ENCODE measurements at regions not wholly inside any gene's neighbourhood (a gene's known extent, or its start where the extent isn't known, plus 50 kb on each side); places are given as distances from the start of the nearest gene placed in this dataset.
A peak's percentile ranks its signal among the peaks of the same experiment; 100 is the strongest.
"Not testable (repeated sequence)": the region's sequence is repeated elsewhere in the genome, so short reads cannot be mapped to it uniquely, and the experiment has no call there.

DNA sequence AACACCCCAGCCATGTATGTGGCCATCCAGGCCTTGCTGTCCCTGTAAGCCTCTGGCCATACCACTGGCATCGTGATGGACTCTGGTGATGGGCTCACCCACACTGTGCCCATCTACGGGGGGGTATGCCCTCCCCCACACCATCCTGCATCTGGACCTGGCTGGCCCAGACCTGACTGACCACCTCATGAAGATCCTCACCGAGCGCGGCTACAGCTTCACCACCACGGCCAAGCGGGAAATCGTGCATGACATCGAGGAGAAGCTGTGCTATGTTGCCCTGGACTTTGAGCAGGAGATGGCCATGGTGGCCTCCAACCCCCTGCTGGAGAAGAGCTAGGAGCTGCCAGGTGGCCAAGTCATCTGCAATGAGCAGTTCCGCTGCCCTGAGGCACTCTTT, 80.4 kb upstream of the ZCCHC2 start:
- DNase-seq: no peak

DNA sequence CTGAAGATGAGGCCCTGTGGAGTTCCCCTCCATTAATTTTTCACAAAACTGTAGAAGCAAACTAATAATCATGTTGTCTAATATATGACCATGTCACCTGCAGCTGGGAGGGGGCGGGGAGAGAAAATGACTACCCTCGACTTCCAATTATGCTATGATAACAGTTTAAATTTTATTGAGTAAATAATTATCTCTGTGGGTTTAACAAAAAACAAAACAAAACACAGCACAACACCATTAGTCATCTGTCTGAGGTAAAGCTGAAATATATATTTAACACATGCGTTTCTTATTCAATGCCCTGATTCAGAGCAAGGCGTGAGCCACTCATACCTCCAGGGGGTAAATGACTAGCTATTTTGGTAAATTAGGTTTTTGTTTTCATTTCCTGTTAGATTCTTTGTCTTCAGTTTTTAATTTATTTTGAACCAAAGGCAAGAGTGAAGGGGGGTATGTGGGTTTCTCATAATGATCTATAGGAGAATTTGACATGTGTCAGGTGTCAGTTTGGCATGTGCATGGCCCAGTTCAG, 77.4 kb upstream of the ZCCHC2 start:
- DNase-seq: peak; percentile 98

DNA sequence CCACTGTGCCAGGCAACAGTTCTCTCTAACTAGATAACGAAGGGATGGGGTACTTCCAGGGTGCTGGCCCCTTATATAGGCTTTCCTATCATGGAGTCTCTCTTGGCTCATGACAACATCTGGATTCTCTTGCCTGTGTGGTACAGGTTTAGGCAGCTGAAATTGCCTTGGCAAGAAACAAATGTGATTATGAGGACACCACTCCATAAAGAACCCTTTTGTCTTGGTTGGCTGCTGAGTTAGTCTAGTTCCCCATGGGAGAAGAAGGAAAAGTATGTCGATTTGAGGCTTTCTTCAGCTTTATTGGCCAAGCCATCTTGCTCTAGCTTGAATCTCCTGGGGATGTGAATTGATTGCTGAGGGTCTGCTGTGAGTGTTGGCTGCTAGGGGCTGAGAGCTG, 76.3 kb upstream of the ZCCHC2 start:
- no peak for DNase-seq

- DNase-seq: no peak
These were observed 75.2 kb upstream of the ZCCHC2 start for GRCh38 chr18:62447652-62448051.

DNA sequence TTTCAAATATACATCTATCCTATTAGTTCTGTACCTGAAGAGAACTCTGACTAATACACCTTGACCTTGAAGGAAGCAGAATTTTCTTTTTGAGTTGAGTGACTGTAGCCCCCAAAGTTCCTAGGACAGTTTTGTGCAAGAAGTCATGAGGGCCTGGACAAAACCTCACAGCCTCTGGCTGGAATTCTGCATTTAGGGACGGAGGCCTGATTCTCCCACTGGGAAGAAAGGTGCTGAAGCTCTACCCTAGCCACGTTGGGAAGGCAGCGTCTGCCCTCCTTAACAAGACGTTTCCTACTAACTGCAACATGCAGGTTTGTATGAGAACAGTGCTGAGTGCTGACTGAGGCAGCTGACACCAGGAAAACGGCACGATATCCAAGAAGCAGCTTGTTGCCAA, 74.4 kb upstream of the ZCCHC2 start:
- no peak for DNase-seq

- no peak for DNase-seq
These were observed 73.2 kb upstream of the ZCCHC2 start for GRCh38 chr18:62449490-62450104.

DNA sequence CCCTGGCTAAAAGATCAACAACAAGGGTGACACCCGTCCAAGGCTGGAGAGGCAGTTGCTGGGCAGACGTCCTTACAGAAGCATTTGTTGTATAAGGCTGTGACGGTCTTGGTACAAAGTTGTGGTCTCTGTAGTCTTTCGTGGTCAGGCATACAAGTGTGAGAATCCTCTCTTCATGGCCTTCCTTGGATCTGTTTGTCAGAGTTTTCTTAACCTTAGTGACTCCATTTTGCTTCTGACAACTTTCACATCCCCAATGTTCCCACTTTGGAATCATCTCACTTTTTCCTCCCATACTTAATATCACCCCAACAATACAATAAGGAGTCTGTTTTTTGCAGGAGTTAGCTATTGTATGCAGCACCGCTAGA, 72.7 kb upstream of the ZCCHC2 start:
- DNase-seq: no peak

- DNase-seq: peak; percentile 49
These were observed 72.0 kb upstream of the ZCCHC2 start for GRCh38 chr18:62450546-62451410.

DNA sequence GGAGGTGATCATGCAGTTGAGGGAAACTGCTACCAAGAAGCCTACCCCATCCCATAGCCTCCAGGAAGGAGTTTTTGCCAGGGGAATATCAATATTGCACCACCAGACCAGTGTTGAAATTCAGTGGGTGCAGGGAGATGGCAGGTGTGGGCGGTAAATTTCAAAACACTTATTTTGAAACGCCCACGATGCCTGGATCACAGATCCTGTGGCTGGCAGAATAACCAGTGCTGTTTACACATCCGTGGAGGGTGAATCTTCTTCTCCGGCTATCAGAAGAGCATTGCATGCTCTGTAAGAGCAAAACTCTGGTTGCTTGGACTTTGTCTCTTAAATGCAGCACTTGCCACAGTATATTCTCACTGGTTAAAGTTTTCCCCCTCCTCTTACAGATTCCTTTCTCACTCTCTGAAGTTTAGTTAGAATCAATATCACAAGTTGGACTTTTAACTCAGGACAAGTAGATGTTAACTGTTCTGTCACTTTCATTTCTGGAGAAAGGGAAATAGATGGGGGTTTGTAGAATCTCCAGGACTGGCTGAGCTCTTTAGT, 70.5 kb upstream of the ZCCHC2 start:
- no peak for DNase-seq

DNA sequence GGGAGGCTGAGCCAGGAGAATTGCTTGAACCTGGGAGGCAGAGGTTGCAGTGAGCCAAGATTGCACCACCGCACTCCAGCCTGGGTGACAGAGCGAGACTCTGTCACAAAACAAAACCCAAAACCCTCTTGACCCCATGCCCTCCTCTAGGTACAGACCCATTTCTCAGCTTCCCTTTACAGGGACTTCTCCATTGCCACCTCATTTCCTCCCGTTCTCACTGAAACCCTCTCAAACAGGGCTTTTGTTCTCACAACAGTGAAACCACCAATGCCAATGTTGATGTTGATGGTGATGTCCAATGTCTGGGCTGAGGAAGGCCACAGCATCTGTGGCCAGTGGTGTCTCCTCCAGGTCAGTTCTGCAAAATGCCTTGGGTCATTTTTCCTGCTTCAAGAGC, 69.0 kb upstream of the ZCCHC2 start:
- DNase-seq: no peak

GRCh38 chr18:62454527-62454926, 68.3 kb upstream of the ZCCHC2 start:
- DNase-seq: no peak

GRCh38 chr18:62455222-62455621, 67.6 kb upstream of the ZCCHC2 start:
- no peak for DNase-seq

GRCh38 chr18:62457877-62458276, 64.9 kb upstream of the ZCCHC2 start:
- DNase-seq: no peak

- no peak for DNase-seq
These were observed 64.5 kb upstream of the ZCCHC2 start for GRCh38 chr18:62458346-62458745.

- DNase-seq: no peak
These were observed 63.7 kb upstream of the ZCCHC2 start for GRCh38 chr18:62458868-62459716.

- DNase-seq: no peak
These were observed 61.9 kb upstream of the ZCCHC2 start for GRCh38 chr18:62460851-62461300.

GRCh38 chr18:62461591-62461990, 61.2 kb upstream of the ZCCHC2 start:
- no peak for DNase-seq

DNA sequence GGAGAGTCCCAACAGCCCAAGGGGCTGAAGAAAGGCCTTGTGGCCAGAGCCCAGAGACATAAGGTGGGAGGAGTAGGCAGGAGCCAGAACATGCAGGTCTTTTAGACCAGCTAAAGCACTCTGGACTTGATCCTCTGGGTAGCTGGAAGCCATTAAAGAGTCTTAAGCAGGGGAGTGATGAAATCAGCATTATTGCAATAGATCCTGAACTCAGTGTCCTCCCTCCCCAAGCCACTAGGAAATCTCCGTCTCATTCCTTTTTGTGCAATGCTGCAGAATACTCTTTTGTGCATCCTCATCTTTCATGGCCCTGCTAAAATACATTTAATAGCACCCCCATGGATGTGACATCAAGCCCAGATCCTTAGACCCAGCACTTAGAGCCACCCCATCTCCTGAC, 58.6 kb upstream of the ZCCHC2 start:
- no peak for DNase-seq

DNA sequence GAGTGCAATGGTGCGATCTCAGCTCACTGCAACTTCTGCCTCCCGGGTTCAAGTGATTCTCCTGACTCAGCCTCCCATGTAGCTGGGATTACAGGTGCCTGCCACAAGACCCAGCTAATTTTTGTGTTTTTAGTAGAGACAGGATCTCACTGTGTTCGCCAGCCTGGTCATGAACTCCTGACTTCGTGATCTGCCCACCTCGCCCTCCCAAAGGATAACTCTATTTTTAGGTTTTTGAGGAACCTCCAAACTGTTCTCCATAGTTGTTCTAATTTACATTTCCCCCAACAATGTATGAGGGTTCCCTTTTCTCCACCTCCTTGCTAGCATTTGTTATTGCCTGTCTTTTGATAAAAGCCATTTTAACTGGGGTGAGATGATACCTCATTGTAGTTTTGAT, 53.7 kb upstream of the ZCCHC2 start:
- not testable (repeated sequence) for DNase-seq

Measured in NCI-H748 treated with DMSO at 0.1 percent for 48 hours (cell line).